Activated CD4-positive, alpha-beta T cell treated with anti-CD3 and anti-CD28 coated beads, Interleukin-10, Interleukin-2, amounts not matched to agents 100 ng/mL and 50 ng/mL, durations not matched to agents 16 hours and 8 hours (primary cell): ENCODE measurements at regions not wholly inside any gene's neighbourhood (a gene's known extent, or its start where the extent isn't known, plus 50 kb on each side); places are given as distances from the start of the nearest gene placed in this dataset.
"Not testable (repeated sequence)": the region's sequence is repeated elsewhere in the genome, so short reads cannot be mapped to it uniquely, and the experiment has no call there.

ENCODE experiments used
- DNase-seq: peaks from one replicate; pipeline ENCODE4 v3.0.0-alpha.2; 2020

- no peak for DNase-seq
Observed at GRCh38 chr11:112520354-112520753, 259.7 kb upstream of the PLET1 start.

DNA sequence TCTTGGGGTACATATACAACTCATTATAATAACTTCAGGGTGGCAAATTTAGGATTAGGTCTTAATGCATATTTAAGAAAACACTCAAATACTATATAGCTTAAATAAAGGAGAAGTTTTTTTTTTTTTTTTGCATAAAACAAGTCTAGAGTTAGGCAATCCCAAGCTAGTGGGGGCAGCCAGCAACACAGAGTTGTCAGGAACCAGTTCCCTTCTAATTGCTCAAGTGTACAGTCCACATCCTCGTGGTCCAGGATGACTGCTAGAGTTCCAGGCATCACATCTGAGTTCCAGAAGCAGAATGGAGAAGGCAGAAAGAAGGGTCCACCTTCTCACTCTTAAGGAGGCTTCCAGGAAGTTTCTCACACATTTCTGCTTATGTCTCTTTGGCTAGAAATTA lies 261.9 kb upstream of the PLET1 start:
- no peak for DNase-seq

- DNase-seq = no peak
Observed at GRCh38 chr11:112523031-112523430, 262.4 kb upstream of the PLET1 start.

DNA sequence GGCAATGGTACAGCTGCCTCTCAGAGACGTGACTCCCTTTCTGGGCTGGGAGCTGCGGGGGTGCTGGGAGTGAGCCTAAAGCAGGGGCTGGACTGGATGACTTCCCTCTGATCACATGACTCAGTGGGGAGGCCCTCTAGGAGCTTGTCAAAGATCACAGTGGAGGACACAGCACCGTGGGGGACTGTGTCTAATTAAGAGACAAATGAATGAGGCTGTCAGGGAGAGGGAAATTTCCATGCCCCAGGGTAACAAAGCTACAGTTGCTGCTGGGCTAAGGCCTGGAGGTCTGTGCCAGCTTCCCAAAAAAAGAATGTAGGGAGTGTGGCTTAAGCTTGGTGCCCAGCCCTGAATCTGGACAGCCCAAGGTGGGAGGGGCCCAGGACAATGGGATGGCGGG lies 262.8 kb upstream of the PLET1 start:
- DNase-seq = no peak

- DNase-seq = no peak
Observed at GRCh38 chr11:112523951-112524350, 263.3 kb upstream of the PLET1 start.

DNA sequence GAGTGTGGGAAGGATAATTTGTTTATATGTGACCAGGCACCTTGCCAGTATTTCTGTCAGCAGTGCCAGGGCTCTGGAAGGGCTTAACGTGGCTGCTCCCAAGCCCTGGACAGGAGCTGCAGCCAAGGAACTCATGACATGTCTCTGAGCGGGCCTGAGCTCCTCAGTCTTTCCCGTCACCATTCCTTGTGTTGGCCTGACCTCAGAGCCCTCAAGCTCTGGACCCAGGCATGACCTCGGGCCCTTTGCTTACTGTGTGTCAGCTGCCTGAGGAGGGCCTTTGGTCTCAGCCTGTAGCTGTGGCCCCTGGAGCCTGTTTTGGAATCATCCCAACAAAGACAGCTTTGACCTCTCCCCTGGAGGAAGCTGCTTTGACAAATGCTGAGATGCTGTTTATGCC lies 264.1 kb upstream of the PLET1 start:
- no peak for DNase-seq

GRCh38 chr11:112525270-112525669 lies 264.6 kb upstream of the PLET1 start:
- peak; percentile 11 for DNase-seq

DNA sequence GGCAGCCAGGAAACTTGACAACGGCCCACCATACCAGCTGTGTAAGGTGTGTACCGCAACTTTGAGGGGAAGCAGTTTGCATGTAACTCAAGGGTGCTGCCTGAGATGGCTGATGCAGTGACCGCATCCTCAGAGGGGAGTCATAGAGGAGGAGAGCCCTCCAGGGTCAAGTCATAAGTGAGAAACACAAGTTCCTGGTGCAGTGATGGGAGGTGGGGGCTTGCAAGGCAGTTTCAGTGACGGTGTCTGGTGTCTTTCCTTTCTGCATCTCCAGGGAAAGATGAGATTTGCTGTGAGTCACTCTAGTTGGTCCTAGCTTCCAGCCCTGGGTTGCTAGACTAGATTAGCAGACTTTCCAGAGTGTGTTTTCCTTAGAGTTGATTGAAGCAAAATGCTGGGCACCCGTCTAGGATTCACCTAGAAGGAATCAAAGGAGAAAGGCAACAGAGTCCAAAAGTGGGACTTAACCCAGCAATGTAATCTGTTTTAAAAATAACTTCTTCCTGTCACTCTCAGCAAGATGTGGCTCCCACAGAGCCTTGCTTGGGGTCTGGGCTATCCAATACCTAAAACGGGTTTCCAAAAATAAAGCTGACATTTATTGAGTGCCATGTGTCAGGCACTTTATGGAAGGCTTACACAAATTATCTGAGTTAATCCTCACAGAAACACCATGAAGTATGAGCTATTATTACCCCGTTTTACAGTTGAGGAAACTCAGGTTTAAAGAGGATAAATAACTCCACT lies 265.4 kb upstream of the PLET1 start:
- no peak for DNase-seq

DNA sequence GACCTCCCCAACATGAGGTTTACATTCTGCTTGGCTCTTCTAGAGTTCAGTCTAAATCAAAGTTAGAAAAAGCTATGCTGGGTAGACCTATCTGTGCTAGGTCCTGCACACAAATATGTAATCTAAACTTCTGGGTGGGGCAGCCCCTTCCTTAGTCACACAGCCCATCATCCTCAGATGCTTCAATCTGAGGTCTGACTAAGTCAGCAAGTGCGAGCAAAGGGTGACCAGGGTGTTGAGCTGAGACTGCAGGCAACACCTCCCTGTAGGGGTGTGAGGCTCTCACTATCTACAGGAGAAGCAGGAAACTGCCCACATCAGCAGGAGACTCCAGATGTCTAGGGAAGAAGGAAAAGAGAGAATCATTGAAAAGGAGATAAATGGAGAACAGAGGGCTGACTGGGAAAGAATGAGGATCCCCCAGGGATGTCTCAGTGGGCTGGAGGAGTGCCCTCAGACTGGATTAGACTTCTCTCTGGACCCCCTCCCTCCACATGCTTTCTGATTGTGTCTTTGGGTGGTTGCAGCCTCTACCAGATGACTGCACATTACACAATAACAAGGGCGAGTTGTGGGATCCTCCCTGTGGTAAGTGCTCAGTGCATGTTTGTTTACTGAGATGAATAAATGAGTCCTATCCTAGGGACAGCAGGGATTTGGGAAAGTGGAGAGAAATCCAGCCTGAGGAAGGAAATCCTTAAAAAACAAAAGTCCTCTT lies 266.2 kb upstream of the PLET1 start:
- peak; percentile 17 for DNase-seq

DNA sequence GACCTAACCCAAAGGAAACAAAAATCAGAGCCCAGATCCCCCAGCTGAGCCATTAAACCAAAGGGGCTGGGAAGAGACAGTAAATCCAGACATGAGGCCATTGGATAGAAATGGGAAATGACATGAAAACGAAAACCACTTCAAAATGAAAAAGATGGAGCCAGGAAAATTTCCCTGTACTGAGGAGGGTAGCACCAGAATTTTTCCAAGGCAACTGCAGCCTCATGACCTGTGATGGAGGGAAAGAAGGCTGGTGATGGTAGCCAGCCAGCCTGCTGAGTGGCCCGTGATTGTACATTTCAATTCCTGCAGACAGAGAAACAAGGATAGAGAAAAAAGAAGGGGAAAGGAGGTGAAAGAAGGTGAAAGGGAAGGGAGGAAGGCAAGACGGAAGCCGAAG lies 268.4 kb upstream of the PLET1 start:
- no peak for DNase-seq

- DNase-seq = no peak
Observed at GRCh38 chr11:112532506-112532905, 271.8 kb upstream of the PLET1 start.

GRCh38 chr11:112533682-112534081 lies 273.0 kb upstream of the PLET1 start:
- no peak for DNase-seq

DNA sequence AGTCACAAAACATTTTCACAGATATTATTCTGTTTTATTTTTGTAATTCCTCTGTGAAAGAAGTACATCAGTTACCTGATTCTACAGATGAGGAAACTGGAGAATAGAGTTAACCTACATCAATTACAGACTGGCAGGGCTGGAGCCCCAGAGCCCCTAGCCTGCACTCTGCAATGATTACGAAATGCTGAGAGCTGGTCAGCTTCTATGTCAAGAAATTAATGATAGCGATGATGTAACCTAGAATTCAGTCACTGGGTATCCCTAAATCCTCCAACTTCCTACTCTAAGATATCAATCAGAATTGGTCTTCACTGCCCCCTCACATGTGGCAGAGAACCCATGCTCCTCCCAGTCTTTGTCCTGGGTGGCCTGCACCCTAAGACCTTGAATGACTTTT lies 273.5 kb upstream of the PLET1 start:
- DNase-seq = no peak

GRCh38 chr11:112537026-112537425 lies 276.4 kb upstream of the PLET1 start:
- DNase-seq = no peak

DNA sequence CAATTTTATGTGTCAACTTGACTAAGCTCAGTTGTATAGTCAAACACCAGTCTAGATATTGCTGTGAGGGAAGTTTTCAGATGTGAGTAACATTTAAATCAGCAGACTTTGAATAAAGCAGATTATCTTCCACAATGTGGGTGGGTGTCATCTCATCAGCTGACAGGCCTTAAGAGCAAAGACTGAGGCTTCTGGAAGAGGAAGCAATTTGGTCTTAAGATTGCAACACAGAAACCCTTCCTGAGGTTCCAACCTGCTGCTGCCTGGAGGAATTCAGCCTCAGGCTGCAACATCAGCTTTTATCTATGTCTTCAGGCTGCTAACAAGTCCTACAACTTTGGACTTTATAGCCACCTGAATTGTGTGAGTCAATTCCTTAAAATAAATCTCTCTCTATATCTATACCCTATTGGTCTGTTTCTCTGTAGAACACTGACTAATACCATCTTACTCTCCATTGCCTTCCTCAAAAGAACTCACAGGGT lies 277.2 kb upstream of the PLET1 start:
- DNase-seq = peak; percentile 11

DNA sequence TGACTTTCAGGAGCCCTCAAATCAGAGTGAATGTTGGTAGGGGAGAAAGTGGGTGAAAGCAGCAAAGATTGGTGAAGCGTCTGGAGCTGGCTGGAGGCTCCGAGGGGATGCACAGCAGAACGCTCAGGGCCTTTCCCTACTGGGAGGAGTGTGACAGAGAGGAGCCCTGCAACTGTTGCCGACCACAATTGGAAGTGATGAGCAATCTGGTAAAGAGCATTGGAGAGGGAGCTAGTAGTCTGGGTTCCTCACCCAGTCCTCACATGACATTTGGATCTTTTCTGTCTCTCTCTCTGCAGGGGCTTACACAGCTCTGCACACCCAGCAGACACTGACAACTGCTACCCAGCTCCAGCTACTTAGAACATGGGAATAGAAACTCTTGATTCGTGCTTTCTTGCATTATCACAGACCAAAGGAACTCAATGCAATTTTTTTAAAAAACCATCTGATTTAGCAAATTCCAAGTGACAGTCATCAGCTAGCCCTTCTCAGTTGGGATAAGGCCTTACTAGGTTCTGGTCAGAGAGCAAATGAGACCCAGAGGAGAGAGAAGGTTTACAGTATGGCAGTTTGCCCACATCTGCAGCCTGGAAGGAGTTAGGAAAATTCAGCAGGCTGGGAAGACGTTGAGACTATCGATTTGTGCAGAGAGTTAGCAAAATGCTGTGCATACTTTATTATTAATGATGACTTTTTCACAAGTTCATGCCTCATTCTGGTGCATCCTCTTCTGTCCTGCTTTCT lies 278.0 kb upstream of the PLET1 start:
- DNase-seq = no peak

- not testable (repeated sequence) for DNase-seq
Observed at GRCh38 chr11:112539281-112539555, 278.6 kb upstream of the PLET1 start.

DNA sequence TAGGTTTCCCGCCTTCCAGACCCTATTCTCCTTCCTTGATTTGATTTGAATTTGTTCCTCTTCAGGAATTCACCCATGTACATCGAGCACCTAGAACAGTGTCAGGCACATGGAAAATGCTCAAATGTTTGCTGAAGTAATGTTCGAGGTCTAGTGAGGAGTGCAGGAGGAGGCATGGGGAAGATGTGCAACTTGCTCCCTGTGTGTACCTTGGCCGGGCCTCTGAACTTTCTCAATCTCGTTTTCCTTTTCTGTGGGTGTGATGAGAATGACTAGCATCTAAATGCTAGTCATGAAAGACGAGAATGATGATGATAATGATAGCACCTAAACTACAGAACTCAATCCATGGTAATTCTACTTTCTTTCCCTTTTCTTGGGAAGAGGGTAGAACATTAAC lies 279.1 kb upstream of the PLET1 start:
- peak; percentile 8 for DNase-seq

DNA sequence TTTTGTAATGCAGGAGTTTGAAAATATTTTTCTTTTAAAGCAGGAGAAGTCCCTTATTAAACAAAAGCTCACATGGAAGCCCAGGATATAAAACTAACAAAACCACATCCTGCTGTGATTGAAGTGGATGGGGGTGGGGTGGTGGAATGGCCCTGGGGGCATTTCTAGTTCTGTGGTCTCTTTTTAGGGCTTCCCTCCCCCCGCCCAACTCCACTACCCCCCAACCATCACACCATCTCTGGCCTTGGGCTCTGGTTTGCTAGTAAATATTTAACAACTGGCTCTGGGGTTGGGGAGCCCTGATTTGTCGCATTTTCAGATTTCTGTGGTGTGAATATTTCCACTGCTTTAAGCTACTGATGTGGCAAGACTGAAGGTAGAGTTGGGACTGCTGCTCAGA lies 279.6 kb upstream of the PLET1 start:
- no peak for DNase-seq

GRCh38 chr11:112541140-112542046 lies 280.7 kb upstream of the PLET1 start:
- no peak for DNase-seq

- no peak for DNase-seq
Observed at GRCh38 chr11:112542479-112542878, 281.8 kb upstream of the PLET1 start.

- no peak for DNase-seq
Observed at GRCh38 chr11:112543390-112543789, 282.7 kb upstream of the PLET1 start.

GRCh38 chr11:112548641-112549040 lies 288.0 kb upstream of the PLET1 start:
- no peak for DNase-seq
